ENCODE measurements at regions not wholly inside any gene's neighbourhood (a gene's known extent, or its start where the extent isn't known, plus 50 kb on each side); places are given as distances from the start of the nearest gene placed in this dataset.
"Not testable (repeated sequence)": the region's sequence is repeated elsewhere in the genome, so short reads cannot be mapped to it uniquely, and the experiment has no call there.

DNA sequence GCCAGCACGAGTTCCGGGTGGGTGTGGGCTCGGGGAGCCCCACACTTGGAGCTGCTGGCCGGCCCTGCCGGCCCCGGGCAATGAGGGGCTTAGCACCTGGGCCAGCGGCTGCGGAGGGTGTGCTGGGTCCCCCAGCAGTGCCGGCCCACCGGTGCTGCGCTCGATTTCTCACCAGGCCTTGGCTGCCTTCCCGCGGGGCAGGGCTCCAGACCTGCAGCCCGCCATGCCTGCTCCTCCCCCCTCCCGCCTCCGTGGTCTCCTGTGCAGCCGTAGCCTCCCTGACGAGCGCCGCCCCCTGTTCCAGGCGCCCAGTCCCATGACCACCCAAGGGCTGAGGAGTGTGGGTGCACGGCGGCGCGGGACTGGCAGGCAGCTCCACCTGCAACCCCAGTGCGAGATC is 1103.1 kb downstream of the OTOL1 start:
- CTCF ChIA-PET (ENCODE audit: low intra/inter-chr PET ratio); H3K9me3 ChIP-seq (replicated peaks; ENCODE audit: control insufficient read depth, insufficient read depth, low read depth, low read length); in situ Hi-C loops (cut with MboI); ATAC-seq; H3K9me1 ChIP-seq (ENCODE audit: control insufficient read depth, insufficient read depth, low read length); H3K27me3 ChIP-seq (ENCODE audit: control insufficient read depth in 2 of 2, insufficient read depth in 2 of 2, low read length in 2 of 2); POLR2A ChIA-PET; H3K4me1 ChIP-seq (replicated peaks in 1 of 2; ENCODE audit: control insufficient read depth in 2 of 2, insufficient read depth in 2 of 2, low read length in 2 of 2); H3K9ac ChIP-seq (ENCODE audit: insufficient read depth in 1 of 2, low read depth in 2 of 2, low read length in 2 of 2); FAIRE-seq; H3K79me2 ChIP-seq (ENCODE audit: control insufficient read depth, insufficient read depth, low read length); BruUV-seq (replicated peaks); H3K4me2 ChIP-seq (ENCODE audit: insufficient read depth, low read length); H4K20me1 ChIP-seq (replicated peaks; ENCODE audit: control insufficient read depth, insufficient read depth, low read length); DNase-seq (ENCODE audit: extremely low read depth in 1 of 4, low spot score in 3 of 4); H3K4me3 ChIP-seq; intact Hi-C loops (cut with micrococcal nuclease); H3K27ac ChIP-seq (ENCODE audit: extremely low read depth, low read depth, low read length); H3K36me3 ChIP-seq (ENCODE audit: control insufficient read depth, insufficient read depth, low read length); H2AFZ ChIP-seq (ENCODE audit: low read depth, low read length): not testable (repeated sequence)
- 0% methylated on average over 4 of the region's 27 CpGs for WGBS (ENCODE audit: insufficient coverage, low coverage, missing lambda C conversion rate)

DNA sequence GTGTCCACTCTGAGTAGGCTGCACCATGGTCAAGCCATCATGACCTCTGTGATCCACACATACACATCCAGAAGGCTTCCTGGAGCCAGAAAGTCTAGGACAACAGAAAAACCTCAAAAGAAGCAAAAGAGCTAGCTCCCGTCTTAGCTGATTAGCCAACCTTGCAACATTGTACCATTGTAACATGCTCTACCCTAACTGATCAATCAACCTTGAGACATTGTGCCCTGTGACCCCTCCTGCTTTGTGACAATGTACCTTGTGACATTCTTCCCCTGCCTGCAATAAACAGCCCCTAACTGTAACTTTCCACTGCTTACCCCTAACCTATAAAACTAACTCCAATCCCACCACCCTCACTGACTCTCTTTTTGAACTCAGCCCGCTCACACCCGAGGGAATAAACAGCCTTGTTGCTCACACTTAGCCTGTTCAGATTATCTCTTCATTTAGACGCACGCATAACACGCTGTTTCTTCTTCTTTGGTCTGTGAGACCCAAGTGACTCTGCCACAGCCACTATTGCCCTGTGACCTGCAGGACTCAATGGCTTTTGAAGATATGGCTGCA is 1104.6 kb downstream of the OTOL1 start:
- no peaks in the 10 kb centered on the region for H3K36me3 ChIP-seq (ENCODE audit: control insufficient read depth, insufficient read depth, low read length)
- no peaks in the 10 kb centered on the region for H3K9me3 ChIP-seq (replicated peaks; ENCODE audit: control insufficient read depth, insufficient read depth, low read depth, low read length)
- BruUV-seq (replicated peaks): no TSS peak
- H3K9me1 ChIP-seq (ENCODE audit: control insufficient read depth, insufficient read depth, low read length): no peaks in the 10 kb centered on the region
- intact Hi-C loops (cut with micrococcal nuclease): no loop called here
- H3K4me2 ChIP-seq (ENCODE audit: insufficient read depth, low read length): no peak overlapping the region
- H3K4me3 ChIP-seq: no peak overlapping the region
- H3K9ac ChIP-seq (ENCODE audit: insufficient read depth in 1 of 2, low read depth in 2 of 2, low read length in 2 of 2): no peak overlapping the region
- no peak overlapping the region for H2AFZ ChIP-seq (ENCODE audit: low read depth, low read length)
- H3K27ac ChIP-seq (ENCODE audit: extremely low read depth, low read depth, low read length): no peak overlapping the region
- no peaks in the 10 kb centered on the region for H3K79me2 ChIP-seq (ENCODE audit: control insufficient read depth, insufficient read depth, low read length)
- 2% methylated on average over 6 of the region's 6 CpGs for WGBS (ENCODE audit: insufficient coverage, low coverage, missing lambda C conversion rate)
- H3K4me1 ChIP-seq (replicated peaks in 1 of 2; ENCODE audit: control insufficient read depth in 2 of 2, insufficient read depth in 2 of 2, low read length in 2 of 2): no peaks in the 10 kb centered on the region; a peak in 1 of 5 replicates
- DNase-seq (ENCODE audit: extremely low read depth in 1 of 4, low spot score in 3 of 4): no peak
- H3K27me3 ChIP-seq (ENCODE audit: control insufficient read depth in 2 of 2, insufficient read depth in 2 of 2, low read length in 2 of 2): no peaks in the 10 kb centered on the region
- no peaks in the 10 kb centered on the region for H4K20me1 ChIP-seq (replicated peaks; ENCODE audit: control insufficient read depth, insufficient read depth, low read length)
- CTCF ChIA-PET (ENCODE audit: low intra/inter-chr PET ratio): no interaction called here
- POLR2A ChIA-PET: no interaction called here
- FAIRE-seq: no peak
- ATAC-seq: no peak
- TF ChIP-seq, protein P1, sequence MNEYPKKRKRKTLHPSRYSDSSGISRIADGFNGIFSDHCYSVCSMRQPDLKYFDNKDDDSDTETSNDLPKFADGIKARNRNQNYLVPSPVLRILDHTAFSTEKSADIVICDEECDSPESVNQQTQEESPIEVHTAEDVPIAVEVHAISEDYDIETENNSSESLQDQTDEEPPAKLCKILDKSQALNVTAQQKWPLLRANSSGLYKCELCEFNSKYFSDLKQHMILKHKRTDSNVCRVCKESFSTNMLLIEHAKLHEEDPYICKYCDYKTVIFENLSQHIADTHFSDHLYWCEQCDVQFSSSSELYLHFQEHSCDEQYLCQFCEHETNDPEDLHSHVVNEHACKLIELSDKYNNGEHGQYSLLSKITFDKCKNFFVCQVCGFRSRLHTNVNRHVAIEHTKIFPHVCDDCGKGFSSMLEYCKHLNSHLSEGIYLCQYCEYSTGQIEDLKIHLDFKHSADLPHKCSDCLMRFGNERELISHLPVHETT (CRISPR knock-in tag; conservative IDR thresholded peaks at IDR 0.05 in 1 of 2, IDR thresholded peaks at IDR 0.05 in 1 of 2): no peak
- TF ChIP-seq ZNF224 (CRISPR knock-in tag; IDR thresholded peaks at IDR 0.05) (no peak), SMARCB1 (IDR thresholded peaks at IDR 0.05; ENCODE audit: insufficient read length, low read depth) (no peak), PTRF (tag; IDR thresholded peaks at IDR 0.05) (no peak), POLR2B (IDR thresholded peaks at IDR 0.05; ENCODE audit: low read depth, partially characterized antibody) (no peak)
- in situ Hi-C loops (cut with MboI): no loop called here
